HG03135 (cell line): ENCODE measurements at regions not wholly inside any gene's neighbourhood (a gene's known extent, or its start where the extent isn't known, plus 50 kb on each side); places are given as distances from the start of the nearest gene placed in this dataset.

Experiments used
- ATAC-seq: cut with Tn5 transposase; IDR thresholded peaks from one replicate; pipeline ENCODE4 v1.9.1; 2021; ENCODE audit warnings: mild to moderate bottlenecking, moderate library complexity; ENCODE audit not compliant: unreplicated experiment

DNA sequence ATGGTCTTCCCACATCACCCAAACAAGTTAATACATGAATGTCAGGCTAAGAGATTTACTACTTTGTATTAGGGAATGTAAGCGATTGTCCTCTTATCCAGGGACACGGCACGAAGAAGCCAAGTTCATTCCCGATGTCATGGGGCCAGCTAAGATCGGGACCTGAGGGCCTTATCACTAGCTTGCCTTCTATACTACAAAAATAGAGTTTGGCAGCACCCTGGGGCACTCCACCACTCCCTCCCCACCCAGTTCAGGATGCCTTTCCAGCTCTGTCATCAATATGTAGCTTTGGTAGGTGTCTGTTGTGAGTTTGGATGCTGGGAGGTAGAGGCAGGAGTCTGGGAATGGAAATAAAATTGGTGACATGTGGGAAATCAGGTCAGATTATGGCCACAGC, 197.5 kb downstream of the ATG4C start:
- no peak for ATAC-seq

DNA sequence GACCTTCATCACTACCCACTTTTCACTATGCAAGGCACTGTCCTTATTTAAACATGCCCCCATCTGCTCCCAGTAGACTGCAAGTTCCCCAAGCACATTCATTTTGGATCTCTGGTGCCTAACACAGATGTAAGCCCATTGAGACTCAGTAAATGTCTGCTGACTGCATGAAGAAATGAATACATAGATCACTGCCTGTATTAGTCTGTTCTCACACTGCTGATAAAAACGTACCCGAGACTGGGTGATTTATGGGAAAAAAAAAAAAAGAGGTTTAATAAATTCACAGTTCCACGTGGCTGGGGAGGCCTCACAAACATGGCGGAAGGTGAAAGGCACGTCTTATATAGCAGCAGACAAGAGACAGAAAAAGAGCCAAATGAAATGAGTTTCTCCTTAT, 204.9 kb downstream of the ATG4C start:
- ATAC-seq, result no peak

DNA sequence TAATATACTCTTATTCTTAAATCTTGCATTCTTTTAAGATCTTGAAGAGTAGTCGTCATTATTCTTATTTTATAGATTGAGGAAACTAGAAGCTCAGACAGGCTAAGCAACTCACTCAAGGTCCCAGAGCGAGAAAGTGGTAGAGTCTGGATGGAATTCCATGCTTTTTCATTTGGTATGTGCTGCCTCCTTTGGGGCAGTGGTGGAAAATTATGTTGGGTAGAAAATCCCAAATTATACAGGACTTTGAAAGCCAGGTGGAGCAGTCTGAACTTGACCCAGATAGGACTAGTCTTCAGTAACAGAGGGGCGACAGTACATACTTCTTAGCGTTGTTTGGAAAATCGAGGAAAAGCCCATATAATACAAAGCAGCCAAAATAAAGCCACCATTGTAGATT, 205.6 kb downstream of the ATG4C start:
- ATAC-seq, result no peak

DNA sequence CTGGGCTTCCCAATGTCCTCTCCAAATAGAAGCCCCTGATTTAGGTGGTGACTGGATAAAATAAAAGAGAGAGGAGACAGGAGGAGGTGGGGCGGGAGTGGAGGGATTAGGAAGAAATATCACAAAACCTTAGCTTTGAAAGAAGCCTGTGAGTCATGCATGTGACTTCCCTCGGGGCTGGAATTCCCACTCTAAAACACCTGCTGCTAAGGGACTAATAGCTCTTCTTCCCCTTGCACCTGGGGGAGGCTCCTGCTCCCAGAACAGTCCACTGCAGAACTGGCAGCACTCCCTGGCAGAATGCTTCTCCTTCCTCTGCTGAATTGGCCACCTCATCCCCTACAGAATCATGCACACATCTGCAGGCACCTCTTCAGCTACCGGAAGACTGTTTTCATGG, 207.2 kb downstream of the ATG4C start:
- no peak for ATAC-seq

DNA sequence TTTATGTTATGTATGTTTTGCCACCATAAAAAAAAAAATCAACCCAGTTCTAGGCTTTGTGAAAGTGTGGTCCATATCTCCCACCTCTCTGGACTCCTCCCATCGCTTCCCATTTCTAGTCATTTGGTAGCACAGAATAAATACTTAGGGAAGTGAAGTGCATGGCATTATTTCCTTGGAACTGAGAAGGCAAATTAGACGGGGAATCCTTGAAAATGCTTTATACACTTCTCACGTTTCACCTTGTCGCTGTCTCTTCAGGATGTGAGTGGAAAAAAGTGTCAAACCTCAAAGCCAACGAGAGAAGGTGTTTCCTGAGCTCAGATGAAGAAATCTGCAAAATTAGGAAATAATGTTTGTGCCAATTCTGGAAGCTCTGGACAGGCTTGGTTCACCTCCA, 209.9 kb downstream of the ATG4C start:
- ATAC-seq, result no peak

DNA sequence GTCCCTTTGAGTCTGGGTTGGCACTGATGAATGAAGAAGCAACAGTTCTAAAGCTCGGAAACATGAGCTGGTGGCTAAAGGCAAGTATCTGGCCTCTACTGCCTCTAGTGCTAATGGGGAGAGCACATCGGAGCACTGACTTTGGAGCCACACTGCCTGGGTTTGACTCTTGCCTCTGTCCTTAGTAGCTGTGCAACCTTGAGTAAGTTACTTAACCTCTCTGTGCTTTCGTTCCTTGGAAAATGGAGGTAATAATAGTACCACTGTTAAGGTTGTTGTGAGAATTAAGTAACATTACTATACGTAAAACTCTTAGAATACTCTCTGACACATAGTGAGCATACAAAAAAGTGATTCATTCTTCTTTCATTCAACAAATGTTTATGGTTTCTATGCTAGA, 211.2 kb downstream of the ATG4C start:
- no peak for ATAC-seq

DNA sequence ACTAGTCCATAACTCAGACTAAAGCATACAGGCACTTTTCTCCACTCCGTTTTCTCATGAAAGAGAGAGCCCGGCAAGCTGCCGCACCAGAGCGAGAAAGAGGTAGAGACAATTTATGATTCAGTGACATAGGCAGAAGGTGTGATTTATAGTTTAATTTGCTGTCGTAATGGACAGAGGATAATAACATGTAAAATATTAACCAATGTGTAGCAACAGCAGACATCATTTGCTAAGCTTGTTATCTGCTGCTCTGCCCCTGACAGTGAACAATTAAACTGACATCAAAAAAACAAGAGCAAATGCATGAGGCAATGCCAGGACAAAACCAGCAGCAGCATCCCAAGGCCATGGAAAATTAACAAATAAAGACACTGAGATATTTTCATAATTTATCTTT, 214.0 kb downstream of the ATG4C start:
- ATAC-seq, result no peak

DNA sequence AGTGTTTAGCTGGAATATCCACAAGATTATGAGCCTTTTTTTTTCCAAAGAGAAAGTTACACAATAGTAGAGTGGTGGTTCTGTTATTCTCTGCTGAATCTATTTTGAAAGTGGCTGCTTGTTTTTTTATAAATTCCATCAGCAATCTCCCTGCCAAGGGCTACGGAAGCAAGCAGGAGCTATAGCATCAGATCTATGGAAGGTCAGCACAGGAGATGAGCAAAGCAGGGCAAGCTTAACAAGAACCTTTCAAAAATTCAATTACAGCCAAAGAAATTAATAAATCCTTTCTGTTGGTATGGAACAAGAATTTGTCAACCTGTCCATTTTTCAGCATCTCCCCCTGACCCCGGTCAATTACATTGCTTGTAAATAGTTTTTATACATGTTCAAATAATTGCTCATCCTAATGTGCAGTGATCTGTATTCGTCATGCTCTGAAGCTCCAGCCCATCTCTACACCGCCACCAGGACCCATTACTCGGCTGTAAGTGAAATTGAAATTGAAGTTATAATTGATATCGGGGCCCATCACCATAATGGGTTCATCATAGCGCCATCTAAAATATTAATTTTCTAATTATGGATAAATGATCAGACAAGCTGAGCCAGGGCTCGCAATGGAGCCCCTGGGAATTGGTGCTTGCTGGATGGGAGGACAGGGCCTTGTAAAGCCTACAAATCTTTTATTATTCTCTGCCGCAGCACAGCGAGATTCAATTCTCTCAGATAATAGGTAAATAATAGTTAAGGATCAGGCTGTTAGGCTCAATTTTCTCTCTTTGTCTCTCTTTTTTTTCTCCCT, 215.1 kb downstream of the ATG4C start:
- no peak for ATAC-seq

DNA sequence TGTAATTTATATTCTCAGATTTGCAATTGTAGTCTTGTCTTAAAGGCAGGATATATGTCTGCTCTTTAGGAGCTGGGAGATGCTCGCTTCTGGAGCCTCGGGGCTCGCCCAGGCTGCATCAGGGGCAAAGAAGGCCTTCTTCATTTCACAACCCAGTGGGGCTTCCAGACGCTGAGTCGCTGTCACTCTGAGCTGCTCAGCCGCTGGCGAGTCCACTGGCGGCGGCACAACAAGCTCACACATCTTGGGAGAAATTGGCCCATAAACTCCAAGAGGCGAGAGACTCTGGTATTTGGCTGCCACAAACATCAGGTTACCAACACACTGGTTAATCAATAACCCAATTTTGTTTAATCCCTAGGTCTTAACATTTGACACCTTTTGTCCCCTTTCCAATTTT, 216.6 kb downstream of the ATG4C start:
- ATAC-seq, result no peak

DNA sequence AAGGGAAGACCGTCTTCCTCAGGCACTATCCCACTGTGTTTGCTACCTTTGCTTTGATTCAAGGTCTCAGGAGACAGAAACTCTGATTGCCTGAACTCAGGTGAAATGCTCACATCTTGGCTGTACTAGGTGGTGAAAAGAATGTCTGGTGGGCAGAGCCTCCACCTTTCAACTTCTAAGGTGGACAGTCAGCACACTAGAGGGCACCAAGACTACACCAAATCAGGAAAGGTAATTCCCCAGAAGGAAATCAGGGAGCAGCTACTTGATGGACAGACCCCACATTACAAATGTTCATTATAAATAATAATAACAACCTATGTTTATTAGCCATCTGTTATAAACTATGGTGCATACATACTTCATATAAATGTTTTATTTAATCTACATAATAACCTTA, 220.9 kb downstream of the ATG4C start:
- ATAC-seq, result no peak

DNA sequence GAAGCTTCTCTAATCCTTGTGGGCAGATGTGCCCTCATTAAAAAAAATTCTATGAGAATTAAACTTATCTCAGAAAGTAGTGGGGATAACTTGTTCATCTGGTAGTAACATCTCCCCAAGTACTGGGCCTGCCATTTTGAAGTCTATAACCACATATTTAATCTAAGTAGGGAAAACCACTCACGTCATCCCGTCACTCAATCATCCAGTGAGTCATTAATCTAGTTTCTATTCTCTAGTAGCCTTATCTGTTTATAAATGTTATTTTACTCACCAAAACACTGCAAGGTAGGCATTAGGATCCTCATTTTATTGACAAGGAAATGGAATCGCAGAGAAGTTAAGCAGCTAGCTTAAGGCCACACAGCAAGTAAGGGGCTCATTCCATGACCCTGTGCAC, 221.9 kb downstream of the ATG4C start:
- ATAC-seq, result no peak

DNA sequence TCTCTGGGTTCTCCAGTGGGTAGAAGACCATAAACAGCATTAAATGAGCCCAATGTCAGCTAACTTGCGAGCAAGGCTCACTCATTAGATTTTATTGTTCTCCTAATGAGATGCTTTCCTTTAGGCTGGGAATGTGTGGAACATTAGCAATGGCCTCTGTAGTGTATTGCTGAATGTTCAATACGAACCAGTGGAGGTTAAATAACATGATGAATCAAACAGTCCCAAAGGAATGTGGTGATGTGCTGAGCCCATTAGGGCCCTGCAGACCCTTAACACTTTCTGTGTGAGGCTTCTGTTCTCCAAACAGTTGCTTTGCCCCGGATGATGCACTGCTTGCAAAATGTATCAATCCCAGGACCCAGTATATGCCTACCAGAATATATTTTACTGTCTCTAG, 225.5 kb downstream of the ATG4C start:
- ATAC-seq, result no peak

DNA sequence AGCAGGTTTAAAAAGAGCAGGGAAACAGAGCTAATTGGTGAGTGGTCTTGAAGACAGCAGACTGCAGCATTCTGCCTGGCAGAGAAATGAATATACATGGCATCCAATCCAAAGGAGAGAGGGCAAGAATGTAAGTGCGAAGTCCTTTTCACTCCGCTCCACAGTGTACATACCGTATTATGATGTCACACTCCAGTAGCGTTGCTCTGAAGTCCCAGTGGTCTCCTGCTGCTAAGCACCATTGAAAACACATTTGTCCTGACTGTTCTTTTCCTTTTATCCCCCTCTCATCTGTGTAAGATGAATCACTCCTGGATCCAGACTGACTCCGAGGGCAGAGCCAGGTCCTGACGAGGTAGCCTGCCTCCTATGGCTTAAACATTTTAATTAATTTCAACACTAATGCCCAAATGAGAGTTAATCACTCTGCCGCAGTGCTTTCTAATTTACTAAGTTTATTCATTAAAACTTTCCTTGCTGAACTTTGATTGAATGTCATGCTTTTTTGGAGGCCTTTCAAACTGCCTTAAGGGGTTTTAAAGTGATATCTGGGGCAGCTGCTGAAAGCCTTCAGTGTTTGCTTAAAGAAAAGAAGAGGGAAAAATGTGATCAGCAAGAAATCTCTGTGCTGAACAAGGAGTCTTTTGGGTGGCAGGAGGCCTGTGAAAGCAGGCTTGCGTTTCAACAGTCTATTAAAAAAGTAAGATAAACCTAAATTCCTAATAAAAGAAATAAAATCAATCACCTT, 227.2 kb downstream of the ATG4C start:
- no peak for ATAC-seq

DNA sequence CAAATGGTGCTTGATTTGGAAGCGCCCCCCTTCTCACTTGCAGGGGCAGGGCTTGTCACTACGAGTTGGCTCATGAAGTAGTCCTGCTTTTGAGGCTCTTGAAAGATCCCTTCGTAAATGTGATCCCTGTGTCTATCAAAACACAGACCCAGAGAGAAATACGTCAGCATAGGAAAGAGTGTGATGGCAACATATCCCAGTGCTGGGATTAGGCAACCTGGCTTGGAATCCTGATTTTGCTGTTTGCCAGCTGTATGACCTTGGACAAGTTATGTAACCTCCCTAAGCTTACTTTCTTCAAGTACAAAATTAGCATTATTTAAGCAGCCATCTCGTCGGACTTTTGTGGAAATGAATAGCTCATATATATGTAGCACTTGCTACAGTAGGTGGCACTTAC, 228.4 kb downstream of the ATG4C start:
- ATAC-seq, result no peak

DNA sequence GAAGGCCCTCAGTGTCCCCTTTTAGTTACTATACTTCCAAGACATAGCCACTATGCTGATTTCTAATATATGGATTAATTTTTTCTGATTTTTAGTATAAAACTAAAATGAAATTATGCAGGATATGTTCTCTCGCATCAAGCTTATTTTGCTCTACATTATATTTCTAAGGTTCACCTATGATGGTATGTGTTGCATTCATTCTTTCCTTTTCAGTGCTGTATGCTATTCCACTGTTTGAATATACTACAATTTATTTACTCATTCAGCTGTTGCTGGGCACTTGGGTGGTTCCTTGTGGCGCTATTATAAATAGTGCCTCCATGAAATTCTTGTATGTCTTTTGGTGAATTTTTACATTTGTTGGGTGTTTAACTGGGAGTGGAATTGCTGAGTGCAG, 230.3 kb downstream of the ATG4C start:
- no peak for ATAC-seq

DNA sequence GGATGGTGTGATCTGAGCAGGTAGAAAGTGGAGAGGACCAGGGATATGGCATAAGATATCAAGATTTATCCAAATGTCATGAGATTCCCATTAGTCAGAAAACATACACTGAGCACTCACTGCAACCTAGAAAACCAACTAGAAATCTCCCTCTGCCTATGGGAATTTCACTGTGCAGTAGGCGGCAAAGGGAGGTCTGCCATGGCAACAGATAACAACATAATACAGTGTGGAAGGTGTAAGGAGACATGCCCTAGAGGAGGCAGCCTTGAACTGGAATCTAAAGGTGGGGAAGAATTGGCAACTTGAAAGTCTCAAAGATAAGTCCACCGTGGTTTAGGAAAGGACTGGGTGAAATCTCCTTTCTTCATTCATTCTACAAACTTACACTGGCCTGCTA, 238.4 kb downstream of the ATG4C start:
- no peak for ATAC-seq

DNA sequence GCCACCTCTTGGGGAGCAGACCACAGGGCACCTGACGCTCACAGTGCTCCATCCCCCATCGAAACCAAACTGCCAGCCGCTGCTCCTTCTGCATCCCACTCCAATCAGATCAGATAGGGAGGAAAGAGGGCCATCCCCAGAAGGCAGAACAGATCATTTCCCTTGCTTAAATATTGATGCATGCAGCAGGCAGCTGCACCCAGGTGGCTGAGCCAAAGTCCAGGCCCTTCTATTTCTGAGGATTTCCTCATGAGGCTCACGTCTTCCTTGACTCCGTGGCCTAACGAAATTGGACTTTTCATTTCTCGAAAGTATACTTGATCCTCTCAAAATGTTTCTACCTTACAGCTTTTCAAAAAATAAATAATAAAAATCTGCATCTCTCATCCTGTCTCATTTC, 239.2 kb downstream of the ATG4C start:
- no peak for ATAC-seq

DNA sequence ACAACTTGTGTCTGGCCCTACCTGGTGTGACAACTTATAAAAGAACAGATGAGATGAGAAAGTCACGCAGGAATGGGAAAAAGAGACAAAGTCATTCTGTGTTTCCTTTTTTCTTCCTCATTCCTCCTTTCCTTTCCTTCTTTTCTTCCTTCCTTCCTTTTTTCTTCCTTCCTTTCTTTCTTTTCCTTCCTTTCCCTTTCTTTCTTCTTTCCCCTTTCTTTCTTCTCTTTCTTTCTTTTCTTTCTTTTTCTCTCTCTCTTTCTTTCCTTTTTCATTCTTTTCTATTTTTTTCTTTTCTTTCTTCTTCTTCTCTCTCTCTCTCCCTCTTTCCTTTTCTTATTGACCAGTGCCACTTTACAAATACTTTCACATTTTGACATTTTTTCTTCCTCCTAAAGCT, 239.7 kb downstream of the ATG4C start:
- no peak for ATAC-seq

DNA sequence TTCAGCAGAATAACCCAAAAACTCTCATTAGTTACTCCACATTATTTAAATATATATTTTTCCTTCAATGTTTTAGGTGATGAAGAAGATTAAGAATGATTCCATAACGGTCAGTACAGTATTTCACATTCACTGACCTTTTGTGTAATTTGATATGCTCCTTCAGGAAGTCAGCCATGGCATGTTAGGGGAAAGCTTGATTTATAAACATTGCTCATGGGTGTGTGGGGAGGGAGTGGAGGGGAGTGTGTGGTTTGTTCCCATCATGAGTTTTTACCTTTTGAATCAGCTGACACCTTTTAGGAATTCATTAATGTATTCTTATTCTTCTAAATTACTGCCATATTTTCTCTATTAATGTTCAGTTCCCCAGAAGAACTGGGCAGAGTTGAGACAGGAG, 240.2 kb downstream of the ATG4C start:
- ATAC-seq, result no peak

DNA sequence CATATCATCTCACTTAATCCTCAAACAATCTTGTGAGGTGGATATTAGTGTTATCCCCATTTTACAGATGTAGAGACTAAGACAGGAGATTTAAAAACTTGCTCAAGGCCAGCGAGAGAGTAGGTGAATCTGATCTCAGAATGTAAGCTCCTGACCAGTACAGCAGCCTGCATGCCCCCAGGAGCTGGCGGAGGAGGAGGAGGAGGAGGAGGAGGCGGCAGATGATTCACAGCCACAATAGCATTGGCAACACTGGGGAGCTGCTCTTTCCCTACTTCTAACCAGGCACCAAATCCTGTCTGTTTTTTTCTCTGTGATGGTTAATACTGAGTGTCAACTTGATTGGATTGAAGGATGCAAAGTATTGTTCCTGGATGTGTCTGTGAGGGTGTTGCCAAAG, 243.2 kb downstream of the ATG4C start:
- no peak for ATAC-seq

DNA sequence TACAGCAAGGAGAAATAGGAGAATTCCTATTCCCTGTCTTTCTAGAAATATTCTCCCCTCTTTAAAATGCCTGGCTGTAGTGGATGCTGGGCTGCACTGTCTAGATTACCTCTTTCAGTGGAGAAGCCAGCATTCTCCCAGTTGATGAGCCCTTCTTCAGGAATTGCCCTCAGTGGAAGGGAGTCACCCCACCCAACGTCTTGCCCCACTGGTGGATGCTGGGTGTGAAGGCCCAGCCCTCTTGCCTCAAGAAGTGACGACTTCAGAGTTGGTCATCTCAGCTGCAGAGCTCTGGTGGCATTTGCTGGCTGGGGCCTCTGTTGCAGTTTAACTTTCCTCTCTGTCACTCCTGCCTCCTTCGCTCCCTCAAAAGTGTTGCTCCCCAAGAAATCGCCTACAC, 248.2 kb downstream of the ATG4C start:
- ATAC-seq, result no peak

DNA sequence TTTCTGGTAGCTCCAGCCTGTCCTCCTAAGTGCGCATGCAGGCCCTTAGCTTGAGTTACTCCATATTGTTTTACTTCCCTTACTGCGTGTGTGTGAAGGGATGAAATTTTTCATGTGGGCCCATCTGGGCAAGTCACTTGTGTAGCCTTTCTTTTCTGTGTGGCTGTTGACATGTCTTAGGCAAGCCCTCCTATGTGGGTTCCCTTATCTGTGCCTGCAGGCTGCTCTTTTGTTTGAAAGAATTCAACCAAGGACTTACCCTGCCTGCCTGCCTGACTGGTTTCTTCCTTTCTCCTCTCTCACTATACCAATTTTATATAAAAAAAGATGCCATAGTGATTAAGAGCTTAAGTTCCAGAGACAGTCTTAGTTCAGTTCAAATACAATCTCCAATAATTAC, 249.3 kb downstream of the ATG4C start:
- no peak for ATAC-seq

DNA sequence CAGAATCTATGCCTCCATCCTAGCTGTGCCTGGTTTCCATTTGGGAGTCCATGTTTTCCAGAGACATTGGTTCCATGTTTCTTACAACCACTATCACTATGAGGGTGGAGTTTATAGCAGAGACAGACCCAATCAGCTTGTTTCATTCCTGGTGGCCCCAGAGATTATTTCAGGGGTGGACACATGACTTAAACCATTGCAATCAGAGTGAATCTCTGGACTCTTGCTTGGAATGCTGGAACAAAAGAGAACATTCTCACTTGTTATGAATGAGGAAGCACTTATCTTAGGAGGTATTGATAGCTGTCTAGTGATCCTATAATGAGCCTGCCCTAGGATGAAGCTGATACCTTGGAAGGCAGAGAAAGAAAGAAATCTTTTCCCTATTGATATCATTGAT, 250.3 kb downstream of the ATG4C start:
- ATAC-seq, result no peak
